H1 (cell line): ENCODE measurements at regions not wholly inside any gene's neighbourhood (a gene's known extent, or its start where the extent isn't known, plus 50 kb on each side); places are given as distances from the start of the nearest gene placed in this dataset.

Experiments used
- CTCF ChIA-PET: fragments of 300-600 bp; sonication (Branson Sonifier 250); formaldehyde crosslinking; loops from one replicate; lab custom pipeline; 2021; ENCODE audit not compliant: partially characterized antibody; lab: Charles Lee
- POLR2A ChIA-PET: fragments of 300-600 bp; sonication (Branson Sonifier 250); formaldehyde crosslinking; loops from one replicate; lab custom pipeline; 2021; ENCODE audit warnings: inconsistent platforms; ENCODE audit not compliant: partially characterized antibody; lab: Charles Lee
- DNase-seq, 2 experiments: peaks; one replicate each; pipeline versions ENCODE4 v3.0.0 to v3.0.0-alpha.2; 2010 to 2022; ENCODE audit warnings: low spot score in 2 of 2, low read depth in 1 of 2, mixed read lengths in 1 of 2
- FAIRE-seq: peaks from 2 replicates; lab custom pipeline; 2011; peaks lifted over from hg19 to GRCh38; lab: Jason Lieb, UNC
- H2AFZ ChIP-seq: 2 replicates; pipeline ENCODE4 v1.8.1; 2012; ENCODE audit warnings: low read length, inconsistent platforms
- H2AK5ac ChIP-seq: 2 replicates; pipeline ENCODE4 v1.6.1; 2013; ENCODE audit warnings: low read depth, low read length
- H2BK120ac ChIP-seq: replicated peaks from 2 replicates; pipeline ENCODE3; 2013; ENCODE audit warnings: low read depth, low read length, inconsistent platforms
- H2BK12ac ChIP-seq: 2 replicates; pipeline ENCODE4 v1.6.1; 2013; ENCODE audit warnings: low read depth, low read length
- H2BK15ac ChIP-seq: 2 replicates; pipeline ENCODE4 v1.6.1; 2013; ENCODE audit warnings: low read length
- H2BK20ac ChIP-seq: 2 replicates; pipeline ENCODE4 v1.6.1; 2013; ENCODE audit warnings: low read length
- H2BK5ac ChIP-seq: 2 replicates; pipeline ENCODE4 v1.6.1; 2013; ENCODE audit warnings: low read depth, low read length
- H3K14ac ChIP-seq: 2 replicates; pipeline ENCODE4 v1.6.1; 2013; ENCODE audit warnings: inconsistent platforms; ENCODE audit not compliant: insufficient read length
- H3K18ac ChIP-seq: 2 replicates; pipeline ENCODE4 v1.6.1; 2013; ENCODE audit warnings: low read length; ENCODE audit errors: extremely low read depth
- H3K23ac ChIP-seq: 2 replicates; pipeline ENCODE4 v1.6.1; 2013; ENCODE audit warnings: inconsistent platforms; ENCODE audit not compliant: insufficient read length
- H3K23me2 ChIP-seq: 2 replicates; pipeline ENCODE4 v1.6.1; 2013; ENCODE audit warnings: low read depth, low read length
- H3K27ac ChIP-seq: 2 replicates; pipeline ENCODE4 v1.6.1; 2011; ENCODE audit warnings: low read depth, low read length, inconsistent platforms
- H3K27me3 ChIP-seq, 4 experiments: replicated peaks in 1 of 4; 1 replicate in 1 of 4; 2 replicates in 3 of 4; pipeline versions ENCODE4 v1.6.1 to v1.8.1; 2011 to 2013; ENCODE audit warnings: low read length in 3 of 4, mild to moderate bottlenecking in 3 of 4, inconsistent platforms in 2 of 4, mixed read lengths in 2 of 4, moderate library complexity in 1 of 4; ENCODE audit not compliant: control insufficient read depth in 3 of 4, insufficient read depth in 3 of 4; ENCODE audit errors: extremely low read depth in 1 of 4
- H3K36me3 ChIP-seq, 4 experiments: 2 replicates each; pipeline versions ENCODE4 v1.6.1 to v1.8.1; 2011 to 2013; ENCODE audit warnings: mild to moderate bottlenecking in 4 of 4, low read length in 3 of 4, moderate library complexity in 2 of 4, control low read depth in 1 of 4, inconsistent platforms in 1 of 4; ENCODE audit not compliant: insufficient read depth in 4 of 4, control insufficient read depth in 2 of 4
- H3K4ac ChIP-seq: replicated peaks from 2 replicates; pipeline ENCODE3; 2013; ENCODE audit warnings: low read length, low read depth, mixed read lengths, inconsistent platforms; ENCODE audit not compliant: insufficient read length
- H3K4me1 ChIP-seq, 4 experiments: replicated peaks in 1 of 4; 1 replicate in 1 of 4; 2 replicates in 3 of 4; pipeline versions ENCODE4 v1.6.1 to v1.8.1; 2011 to 2013; ENCODE audit warnings: low read length in 3 of 4, inconsistent platforms in 2 of 4, mixed read lengths in 1 of 4; ENCODE audit not compliant: insufficient read depth in 4 of 4, control insufficient read depth in 3 of 4
- H3K4me2 ChIP-seq, 2 experiments: 2 replicates each; pipeline versions ENCODE4 v1.6.1 to v1.8.1; 2011 to 2013; ENCODE audit warnings: low read depth in 2 of 2, low read length in 2 of 2, control low read depth in 1 of 2, inconsistent platforms in 1 of 2, mild to moderate bottlenecking in 1 of 2; ENCODE audit not compliant: insufficient read depth in 1 of 2
- H3K4me3 ChIP-seq, 4 experiments: fragments of 200-600, 300-600 bp in 1 of 4; sonication (generic), shearing (Covaris generic), sonication (Bioruptor Twin) in 1 of 4; 2 replicates each; pipeline versions ENCODE4 v1.5.1 to v1.8.1; 2011 to 2016; ENCODE audit warnings: low read length in 4 of 4, low read depth in 3 of 4, control low read depth in 2 of 4, inconsistent platforms in 2 of 4, mild to moderate bottlenecking in 2 of 4, mixed read lengths in 1 of 4, moderate library complexity in 1 of 4; ENCODE audit not compliant: insufficient read depth in 2 of 4; ENCODE audit errors: extremely low read depth in 1 of 4
- H3K56ac ChIP-seq: replicated peaks from 2 replicates; pipeline ENCODE3; 2013; ENCODE audit warnings: low read depth, mild to moderate bottlenecking, mixed read lengths, low read length, inconsistent platforms; ENCODE audit not compliant: insufficient read length
- H3K79me1 ChIP-seq: 2 replicates; pipeline ENCODE4 v1.6.1; 2013; ENCODE audit warnings: low read depth, low read length, control low read depth
- H3K79me2 ChIP-seq, 2 experiments: 2 replicates each; pipeline versions ENCODE4 v1.6.1 to v1.8.1; 2012 to 2013; ENCODE audit warnings: low read length in 2 of 2, mild to moderate bottlenecking in 2 of 2, inconsistent platforms in 1 of 2; ENCODE audit not compliant: insufficient read depth in 2 of 2, control insufficient read depth in 1 of 2
- H3K9ac ChIP-seq, 4 experiments: replicated peaks in 1 of 4; 1 replicate in 1 of 4; 2 replicates in 3 of 4; pipeline versions ENCODE4 v1.6.1 to v1.8.1; 2011 to 2013; ENCODE audit warnings: low read depth in 3 of 4, low read length in 3 of 4, control low read depth in 2 of 4, mild to moderate bottlenecking in 2 of 4, moderate library complexity in 2 of 4, inconsistent platforms in 1 of 4; ENCODE audit errors: extremely low read depth in 1 of 4
- H3K9me3 ChIP-seq, 2 experiments: 2 replicates each; pipeline versions ENCODE4 v1.6.1 to v1.8.1; 2012 to 2013; ENCODE audit warnings: mild to moderate bottlenecking in 2 of 2, moderate library complexity in 2 of 2, control low read depth in 1 of 2, inconsistent platforms in 1 of 2, low read depth in 1 of 2, low read length in 1 of 2, mixed read lengths in 1 of 2; ENCODE audit not compliant: insufficient read depth in 2 of 2
- H4K20me1 ChIP-seq, 2 experiments: replicated peaks in 1 of 2; 2 replicates each; pipeline versions ENCODE3 to v1.8.1; 2011 to 2013; ENCODE audit warnings: inconsistent platforms in 2 of 2, low read length in 2 of 2, mild to moderate bottlenecking in 1 of 2; ENCODE audit not compliant: insufficient read depth in 2 of 2, control insufficient read depth in 1 of 2
- H4K5ac ChIP-seq: 2 replicates; pipeline ENCODE4 v1.6.1; 2013; ENCODE audit warnings: low read length, low read depth, mixed read lengths, inconsistent platforms; ENCODE audit not compliant: insufficient read length
- H4K8ac ChIP-seq: 2 replicates; pipeline ENCODE4 v1.8.0; 2013; ENCODE audit warnings: mild to moderate bottlenecking, moderate library complexity, low read length, inconsistent platforms; ENCODE audit not compliant: insufficient read depth; ENCODE audit errors: extremely low read depth
- H4K91ac ChIP-seq: replicated peaks from 2 replicates; pipeline ENCODE3; 2013; ENCODE audit warnings: low read length, mixed read lengths, inconsistent platforms; ENCODE audit not compliant: insufficient read length
- CHD1 ChIP-seq: IDR thresholded peaks from 2 replicates; pipeline ENCODE4 v1.6.1; 2012; ENCODE audit warnings: low read depth, low read length, improper control_type of control experiment
- GABPA ChIP-seq: IDR thresholded peaks from 2 replicates; pipeline ENCODE4 v1.6.1; 2011; ENCODE audit warnings: mild to moderate bottlenecking, low read length, moderate library complexity, borderline replicate concordance; ENCODE audit not compliant: insufficient read depth
- JUND ChIP-seq: IDR thresholded peaks from 2 replicates; pipeline ENCODE4 v1.6.1; 2011; ENCODE audit warnings: mild to moderate bottlenecking, improper control_type of control experiment, low read length
- NANOG ChIP-seq: IDR thresholded peaks from 2 replicates; pipeline ENCODE4 v1.6.1; 2011; ENCODE audit warnings: low read length, low read depth, mild to moderate bottlenecking, inconsistent platforms; ENCODE audit not compliant: insufficient read depth, poor library complexity, severe bottlenecking
- POLR2AphosphoS5 ChIP-seq: IDR thresholded peaks from 2 replicates; pipeline ENCODE4 v1.6.1; 2011; ENCODE audit warnings: low read depth, low read length
- RBBP5 ChIP-seq: IDR thresholded peaks from 2 replicates; pipeline ENCODE4 v1.7.1; 2012; ENCODE audit warnings: low read depth, mild to moderate bottlenecking, inconsistent platforms, low read length, moderate library complexity, borderline replicate concordance
- SP2 ChIP-seq: IDR thresholded peaks from 2 replicates; pipeline ENCODE4 v1.6.1; 2012; ENCODE audit warnings: mild to moderate bottlenecking, low read length, inconsistent platforms
- YY1 ChIP-seq: IDR thresholded peaks from 2 replicates; pipeline ENCODE4 v1.6.1; 2011; ENCODE audit warnings: low read depth, mild to moderate bottlenecking, low read length
- WGBS, 2 experiments: shearing (Covaris generic) in 1 of 2; methylation state at CpG; one replicate each; pipeline versions ENCODE4 v1.1.6 to v1.1.7; 2013 to 2015; ENCODE audit warnings: low lambda C conversion rate in 2 of 2, mixed read lengths in 2 of 2, inconsistent platforms in 1 of 2, low coverage in 1 of 2, missing lambda C conversion rate in 1 of 2; ENCODE audit not compliant: insufficient replicate concordance in 2 of 2, insufficient coverage in 1 of 2, insufficient read length in 1 of 2; ENCODE audit errors: extremely low coverage in 1 of 2, missing lambda C conversion rate in 1 of 2; 5-methylcytosine and 5-hydroxymethylcytosine counted together

DNA sequence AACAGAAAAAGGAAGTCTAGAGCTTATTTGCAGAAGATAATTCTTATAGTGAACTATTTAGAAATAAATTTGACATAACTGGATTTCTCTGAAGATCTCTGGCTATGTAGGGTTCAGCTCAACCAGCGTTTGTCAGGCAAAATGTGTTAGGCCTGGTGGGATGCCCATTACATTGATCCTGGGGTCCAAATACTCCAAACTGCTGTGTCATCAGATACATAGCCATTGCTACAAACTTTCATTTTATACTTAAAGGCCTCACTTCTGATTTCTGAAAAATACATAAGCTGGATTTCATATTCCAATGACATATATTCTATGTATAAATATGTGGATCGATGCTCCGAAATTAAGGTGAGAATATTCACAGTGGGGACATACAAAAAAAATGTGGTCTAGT, 1958.9 kb upstream of the TENM3 start:
- H2AFZ ChIP-seq, result no peak overlapping the region
- H4K20me1 ChIP-seq, result no peaks in the 10 kb centered on the region
- no peak overlapping the region for H4K8ac ChIP-seq
- CTCF ChIA-PET, result no interaction called here
- no peaks in the 10 kb centered on the region for H3K27me3 ChIP-seq
- H3K79me2 ChIP-seq, result no peaks in the 10 kb centered on the region
- H2BK12ac ChIP-seq, result no peak overlapping the region
- no peak for DNase-seq
- no peak overlapping the region for H2BK20ac ChIP-seq
- H3K23me2 ChIP-seq, result no peaks in the 10 kb centered on the region
- no peak overlapping the region for H2BK15ac ChIP-seq
- H3K27ac ChIP-seq, result no peak overlapping the region
- H2AK5ac ChIP-seq, result no peak overlapping the region
- no peaks in the 10 kb centered on the region for H3K4me1 ChIP-seq
- TF ChIP-seq GABPA, result no peak
- no peak for TF ChIP-seq RBBP5
- no peak for TF ChIP-seq NANOG
- TF ChIP-seq CHD1, result no peak
- TF ChIP-seq SP2, result no peak
- no peak for TF ChIP-seq JUND
- no peak for TF ChIP-seq YY1
- no peak for TF ChIP-seq POLR2AphosphoS5
- TF ChIP-seq, all 59 proteins: peak for 0
- no peak overlapping the region for H3K9ac ChIP-seq
- FAIRE-seq, result no peak
- no peak overlapping the region for H4K91ac ChIP-seq
- H3K56ac ChIP-seq, result no peak overlapping the region
- no peaks in the 10 kb centered on the region for H3K9me3 ChIP-seq
- H3K23ac ChIP-seq, result no peak overlapping the region
- POLR2A ChIA-PET, result no interaction called here
- no peak overlapping the region for H3K4ac ChIP-seq
- no peak overlapping the region for H3K4me2 ChIP-seq
- no peaks in the 10 kb centered on the region for H3K36me3 ChIP-seq
- H2BK120ac ChIP-seq, result no peak overlapping the region
- no peak overlapping the region for H4K5ac ChIP-seq
- no peak overlapping the region for H3K4me3 ChIP-seq
- H2BK5ac ChIP-seq, result no peak overlapping the region
- no peak overlapping the region for H3K18ac ChIP-seq
- no peaks in the 10 kb centered on the region for H3K79me1 ChIP-seq
- WGBS, 2 experiments, result 75% methylated on average over 3 of the region's 3 CpGs; no CpG with 5 or more reads in 1 of the 2 experiments
- H3K14ac ChIP-seq, result no peak overlapping the region
